MV-4-11 (cell line): ENCODE measurements at regions not wholly inside any gene's neighbourhood (a gene's known extent, or its start where the extent isn't known, plus 50 kb on each side); places are given as distances from the start of the nearest gene placed in this dataset.

Experiments
- DNase-seq: peaks from one replicate; lab custom pipeline; 2025; lab: John Stamatoyannopoulos, UW

GRCh38 chr9:85428230-85428629, 313.5 kb downstream of the AGTPBP1 start:
- no peak for DNase-seq

DNA sequence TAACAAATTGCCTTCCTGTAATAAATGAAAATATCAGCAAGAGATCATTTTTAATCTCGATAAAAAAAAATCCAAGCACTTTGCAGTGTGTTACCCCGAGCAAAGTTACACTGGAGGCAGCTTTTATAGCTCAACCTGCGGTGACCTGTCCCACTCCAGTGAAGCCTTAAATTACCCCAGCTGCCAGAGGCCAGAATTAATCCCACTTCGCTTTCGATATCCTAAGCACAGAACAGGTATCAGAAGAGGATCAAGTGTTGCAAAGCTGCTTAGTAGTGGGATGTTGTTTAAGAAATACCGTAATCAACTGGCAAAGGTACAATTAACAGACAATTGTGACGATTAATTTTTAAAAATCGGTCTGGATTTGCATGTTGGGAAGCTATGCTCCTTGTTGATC, 314.0 kb downstream of the AGTPBP1 start:
- DNase-seq = no peak

DNA sequence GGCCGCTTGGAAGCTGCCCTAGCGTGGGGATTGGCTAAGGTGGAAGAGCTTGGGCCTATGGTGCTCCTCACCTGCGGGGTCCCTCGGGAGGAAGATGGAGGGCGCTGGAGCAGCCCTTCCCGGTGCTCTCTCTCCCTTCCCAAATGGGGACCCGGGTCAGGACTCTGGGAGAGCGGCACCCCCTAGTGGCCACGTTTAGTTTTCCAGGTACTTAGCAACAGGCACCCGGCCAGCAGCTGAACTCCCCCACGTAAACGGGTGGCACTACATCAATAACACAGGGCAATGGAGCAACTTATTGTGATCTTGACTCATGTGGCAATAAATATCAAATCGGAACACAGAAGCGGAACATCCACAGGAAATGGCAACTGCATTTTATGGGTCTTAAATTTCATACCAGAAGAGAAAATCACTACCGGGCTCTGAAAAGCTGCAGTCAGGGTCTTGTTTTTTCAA, 316.6 kb downstream of the AGTPBP1 start:
- peak; percentile 43 for DNase-seq

DNA sequence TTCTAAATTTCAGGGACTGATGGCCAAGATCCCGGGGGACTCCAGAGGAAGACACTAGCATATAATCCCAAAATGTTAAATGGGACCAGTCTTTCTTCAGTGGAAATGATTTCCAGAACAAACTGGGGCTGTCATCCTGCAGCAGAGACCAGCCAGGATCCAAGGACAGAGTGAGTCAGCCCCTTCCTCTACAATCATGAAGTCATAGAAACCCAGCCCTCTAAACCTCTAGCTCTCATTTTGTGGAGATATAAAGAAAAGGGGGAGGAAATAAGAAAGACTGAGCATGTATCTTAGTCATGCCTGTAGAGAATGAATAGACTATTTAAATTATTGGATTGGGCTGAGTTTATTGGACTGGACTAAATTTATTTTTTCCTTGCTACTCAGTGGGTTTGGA, 318.3 kb downstream of the AGTPBP1 start:
- no peak for DNase-seq

DNA sequence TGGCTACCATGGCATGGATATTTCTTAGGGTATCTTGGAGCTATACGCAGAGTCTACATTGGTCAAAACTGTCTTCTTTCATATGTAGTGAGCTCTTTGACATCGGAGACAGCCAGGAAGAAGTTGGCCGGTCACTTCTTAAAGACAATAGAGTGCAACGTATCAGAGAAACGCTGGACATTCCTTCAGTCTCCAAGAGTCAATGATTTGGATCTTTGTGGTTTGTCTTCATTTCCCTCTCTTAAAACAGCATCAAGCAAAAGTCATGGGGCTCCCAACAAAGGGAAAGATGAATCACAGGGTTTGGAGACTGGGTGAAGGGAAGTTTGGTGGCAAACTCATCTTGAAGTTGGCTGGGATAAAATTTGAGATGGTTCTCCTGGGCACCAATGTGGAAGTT, 320.1 kb downstream of the AGTPBP1 start:
- no peak for DNase-seq

DNA sequence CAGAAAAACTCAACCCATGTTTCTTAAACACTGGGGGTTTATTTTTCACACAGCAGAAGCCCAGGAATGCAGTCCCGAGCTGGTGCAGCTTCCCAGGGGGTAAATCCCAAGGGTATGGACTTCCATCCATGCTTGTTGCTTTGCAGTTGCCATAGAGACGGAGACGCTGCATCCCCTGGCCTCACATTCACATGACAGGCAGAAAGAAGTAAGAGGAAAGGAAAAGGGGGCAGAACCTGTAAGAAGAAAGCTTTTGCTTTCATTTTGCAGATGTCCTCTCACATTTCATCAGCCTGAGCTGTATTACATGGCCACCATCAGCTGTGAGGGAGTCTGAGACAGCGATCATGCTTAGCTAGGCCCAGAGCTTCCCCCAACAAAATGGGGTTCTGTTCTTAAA, 321.0 kb downstream of the AGTPBP1 start:
- no peak for DNase-seq

- no peak for DNase-seq
Observed at GRCh38 chr9:85417674-85418073, 324.1 kb downstream of the AGTPBP1 start.

- no peak for DNase-seq
Observed at GRCh38 chr9:85416715-85417114, 325.0 kb downstream of the AGTPBP1 start.

DNA sequence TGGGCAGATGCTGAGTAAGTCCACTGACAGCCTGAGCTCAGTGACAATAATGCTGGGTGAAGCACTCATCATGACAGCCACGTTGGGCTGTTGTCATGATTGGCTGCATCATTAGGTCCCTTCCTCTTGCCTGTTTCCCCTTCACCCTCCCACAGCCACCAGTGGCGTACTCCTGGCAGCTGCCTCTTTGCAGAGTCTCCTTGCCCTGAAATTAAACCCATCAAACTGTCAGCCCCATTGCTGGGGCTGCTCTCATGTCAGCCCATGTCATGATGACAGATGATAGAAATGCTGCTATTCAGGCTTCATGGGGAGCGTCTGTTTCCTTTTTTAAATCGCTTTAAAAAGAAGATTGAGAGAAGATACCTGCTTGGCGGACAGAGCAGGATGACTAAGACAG, 327.4 kb downstream of the AGTPBP1 start:
- DNase-seq = no peak

DNA sequence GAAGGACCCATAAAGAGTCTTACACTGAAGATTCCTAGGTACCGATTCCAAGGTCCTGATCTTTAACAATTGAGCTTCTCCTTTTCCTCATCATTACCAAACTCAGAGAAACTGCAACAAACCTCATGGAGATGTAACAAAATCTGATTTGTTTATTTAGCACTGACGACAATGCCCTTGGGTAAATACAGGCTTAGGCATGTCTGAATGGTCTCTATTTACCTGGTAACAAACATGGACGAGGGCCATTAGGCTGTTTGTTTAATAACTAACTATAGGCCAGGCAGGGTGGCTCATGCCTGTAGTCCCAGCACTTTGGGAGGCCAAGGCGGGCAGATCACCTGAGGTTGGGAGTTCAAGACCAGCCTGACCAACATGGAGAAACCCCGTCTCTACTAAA, 333.3 kb downstream of the AGTPBP1 start:
- DNase-seq = no peak

GRCh38 chr9:85405566-85405950, 336.2 kb downstream of the AGTPBP1 start:
- DNase-seq = no peak

GRCh38 chr9:85404911-85405565, 336.7 kb downstream of the AGTPBP1 start:
- DNase-seq = no peak

DNA sequence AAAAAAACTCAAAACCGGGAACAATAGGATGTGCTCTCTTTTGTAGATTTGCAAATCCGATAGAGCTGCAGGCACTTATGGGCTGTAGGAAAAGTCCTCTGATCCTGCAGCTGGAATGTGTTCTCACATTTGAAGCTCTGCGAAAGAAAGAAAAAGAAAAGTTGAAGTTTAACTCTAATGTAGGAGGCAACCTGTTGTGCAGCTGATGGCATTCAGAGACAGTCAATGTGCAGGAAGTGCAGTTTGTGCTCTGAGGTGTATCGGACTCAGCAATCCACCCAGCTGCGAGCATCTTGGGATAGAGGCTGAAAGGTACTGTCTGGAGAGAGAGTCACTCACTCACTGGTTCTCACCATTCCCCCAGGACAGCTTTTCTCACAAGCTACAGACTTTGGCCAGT, 339.2 kb downstream of the AGTPBP1 start:
- no peak for DNase-seq

GRCh38 chr9:85401998-85402397, 339.8 kb downstream of the AGTPBP1 start:
- DNase-seq = no peak

DNA sequence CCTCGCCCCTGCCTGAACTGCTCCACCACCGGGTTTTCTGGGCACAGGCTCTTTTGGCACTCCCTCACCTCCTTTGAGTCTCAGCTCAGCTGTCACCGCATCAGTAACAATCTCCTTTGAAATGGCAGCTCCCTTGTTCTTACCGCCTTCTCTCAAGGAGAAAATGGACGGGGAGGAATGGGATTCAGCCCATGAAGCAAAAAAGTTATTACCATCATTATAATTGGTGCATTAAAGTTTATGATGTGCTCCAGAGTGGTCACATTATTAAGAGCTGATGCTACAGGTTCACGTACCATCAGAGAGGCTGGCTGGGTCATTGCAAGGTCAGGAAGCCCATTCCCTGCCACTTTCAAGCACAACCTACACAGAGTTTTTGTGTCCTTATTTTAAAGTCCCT, 344.7 kb downstream of the AGTPBP1 start:
- DNase-seq = no peak

- DNase-seq = no peak
Observed at GRCh38 chr9:85392260-85392659, 349.5 kb downstream of the AGTPBP1 start.

- DNase-seq = no peak
Observed at GRCh38 chr9:85377731-85378289, 363.9 kb downstream of the AGTPBP1 start.

- no peak for DNase-seq
Observed at GRCh38 chr9:85368781-85369180, 373.0 kb downstream of the AGTPBP1 start.

GRCh38 chr9:85359161-85359560, 382.6 kb downstream of the AGTPBP1 start:
- DNase-seq = no peak

- no peak for DNase-seq
Observed at GRCh38 chr9:85349046-85349445, 392.7 kb downstream of the AGTPBP1 start.

- DNase-seq = no peak
Observed at GRCh38 chr9:85347541-85347940, 394.2 kb downstream of the AGTPBP1 start.

DNA sequence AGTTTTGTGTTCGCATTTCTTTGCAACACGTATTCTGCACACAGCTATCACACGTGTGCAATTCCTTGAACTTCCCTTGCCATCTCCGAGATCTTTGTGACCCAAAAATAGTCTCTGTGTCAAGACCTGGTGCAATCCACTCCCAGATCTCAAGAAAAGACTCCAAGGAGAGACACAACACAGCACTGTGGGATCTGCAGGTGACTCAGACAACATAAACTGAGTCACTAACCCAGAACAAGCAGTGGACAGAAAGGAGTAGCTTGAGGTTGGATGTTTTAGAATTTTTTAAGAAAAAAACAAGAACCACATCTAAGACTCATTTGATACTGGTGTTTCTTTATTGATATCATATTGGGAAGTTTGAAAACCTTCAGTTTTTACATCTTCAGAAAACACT, 396.9 kb downstream of the AGTPBP1 start:
- no peak for DNase-seq

- no peak for DNase-seq
Observed at GRCh38 chr9:85339338-85339737, 402.4 kb downstream of the AGTPBP1 start.

- no peak for DNase-seq
Observed at GRCh38 chr9:85334228-85334627, 407.5 kb downstream of the AGTPBP1 start.
